GM23338 (cell line): ENCODE measurements at regions not wholly inside any gene's neighbourhood (a gene's known extent, or its start where the extent isn't known, plus 50 kb on each side); places are given as distances from the start of the nearest gene placed in this dataset.

Source experiments
- ATAC-seq: fragments of 200-7000 bp; cut with Tn5 transposase; 3 replicates; pipeline ENCODE4 v1.9.1; 2020
- DNase-seq: peaks from one replicate; pipeline ENCODE4 v3.0.0-alpha.2; 2015; ENCODE audit warnings: low spot score
- H2AFZ ChIP-seq: fragments of 200-600 bp; sonication (generic); 2 replicates; pipeline ENCODE4 v1.8.0; 2016; ENCODE audit warnings: antibody characterized with exemption, mild to moderate bottlenecking, moderate library complexity
- H3F3A ChIP-seq: fragments of 200-600 bp; sonication (generic); replicated peaks from 2 replicates; pipeline ENCODE4 v1.8.0; 2017; ENCODE audit warnings: antibody characterized with exemption, mixed run types, low read depth
- H3K27ac ChIP-seq: fragments of 200-600 bp; sonication (generic); 2 replicates; pipeline ENCODE4 v1.6.1; 2016; ENCODE audit warnings: low read depth
- H3K27me3 ChIP-seq: fragments of 200-600 bp; sonication (generic); 2 replicates; pipeline ENCODE4 v1.8.0; 2016; ENCODE audit warnings: mild to moderate bottlenecking, mixed run types, moderate library complexity; ENCODE audit not compliant: insufficient read depth
- H3K36me3 ChIP-seq: fragments of 200-600 bp; sonication (generic); 2 replicates; pipeline ENCODE4 v1.8.0; 2016; ENCODE audit warnings: mild to moderate bottlenecking; ENCODE audit not compliant: insufficient read depth
- H3K4me1 ChIP-seq: fragments of 200-600 bp; sonication (generic); 2 replicates; pipeline ENCODE4 v1.8.0; 2016; ENCODE audit warnings: mild to moderate bottlenecking, moderate library complexity; ENCODE audit not compliant: insufficient read depth
- H3K4me2 ChIP-seq: fragments of 200-600 bp; sonication (generic); 2 replicates; pipeline ENCODE4 v1.7.1; 2017; ENCODE audit warnings: mixed run types
- H3K4me3 ChIP-seq: fragments of 200-600 bp; sonication (generic); 2 replicates; pipeline ENCODE4 v1.6.1; 2016; ENCODE audit warnings: mixed run types
- H3K79me2 ChIP-seq: fragments of 200-600 bp; sonication (generic); replicated peaks from 2 replicates; pipeline ENCODE4 v1.8.0; 2017; ENCODE audit warnings: mild to moderate bottlenecking; ENCODE audit not compliant: insufficient read depth
- H3K9me2 ChIP-seq: fragments of 200-600 bp; sonication (generic); 2 replicates; pipeline ENCODE4 v1.8.0; 2017; ENCODE audit not compliant: insufficient read depth
- H4K20me1 ChIP-seq: fragments of 200-600 bp; sonication (generic); replicated peaks from 2 replicates; pipeline ENCODE4 v1.8.0; 2017; ENCODE audit warnings: mild to moderate bottlenecking; ENCODE audit not compliant: insufficient read depth
- H3K27ac Mint-ChIP-seq: 2 replicates; pipeline ENCODE4 v1.8.0; 2020; ENCODE audit warnings: inconsistent platforms, mild to moderate bottlenecking, moderate library complexity, mixed read lengths
- H3K27me3 Mint-ChIP-seq: 3 replicates; pipeline ENCODE4 v1.8.0; 2022; ENCODE audit warnings: low read depth, mild to moderate bottlenecking, moderate library complexity, mixed read lengths, inconsistent platforms; ENCODE audit not compliant: insufficient read depth, poor library complexity
- H3K36me3 Mint-ChIP-seq: 3 replicates; pipeline ENCODE4 v1.8.0; 2021; ENCODE audit warnings: low read depth, mild to moderate bottlenecking, inconsistent platforms, moderate library complexity, mixed read lengths
- H3K4me1 Mint-ChIP-seq: 3 replicates; pipeline ENCODE4 v1.8.0; 2020; ENCODE audit warnings: mild to moderate bottlenecking, inconsistent platforms, mixed read lengths
- H3K4me3 Mint-ChIP-seq: 3 replicates; pipeline ENCODE4 v1.8.0; 2021; ENCODE audit warnings: moderate library complexity, mild to moderate bottlenecking, inconsistent platforms, mixed read lengths
- H3K9me3 Mint-ChIP-seq: 3 replicates; pipeline ENCODE4 v1.8.0; 2020; ENCODE audit warnings: moderate library complexity, mild to moderate bottlenecking, inconsistent platforms, mixed read lengths
- CREB1 ChIP-seq: fragments of 250-450 bp; sonication (Bioruptor Pico); IDR thresholded peaks from 2 replicates; pipeline ENCODE4 v1.5.0; 2020; ENCODE audit warnings: low read depth, mild to moderate bottlenecking, moderate library complexity
- EZH2 ChIP-seq: fragments of 200-600 bp; sonication (generic); IDR thresholded peaks from one replicate; pipeline ENCODE4 v1.8.0; 2017; ENCODE audit warnings: antibody characterized with exemption, mild to moderate bottlenecking, low read depth; ENCODE audit not compliant: unreplicated experiment
- NANOG ChIP-seq: IDR thresholded peaks from 2 replicates; pipeline ENCODE4 v1.6.1; 2016; ENCODE audit warnings: antibody characterized with exemption, borderline replicate concordance
- POLR2AphosphoS5 ChIP-seq: IDR thresholded peaks from 2 replicates; pipeline ENCODE4 v1.6.1; 2016; ENCODE audit warnings: antibody characterized with exemption, low read depth
- REST ChIP-seq: IDR thresholded peaks from one replicate; pipeline ENCODE4 v1.6.1; 2018; ENCODE audit warnings: antibody characterized with exemption; ENCODE audit not compliant: unreplicated experiment
- STAT1 ChIP-seq: IDR thresholded peaks from one replicate; pipeline ENCODE4 v1.6.1; 2016; ENCODE audit warnings: antibody characterized with exemption; ENCODE audit not compliant: unreplicated experiment
- ZNF114 ChIP-seq: fragments of 250-450 bp; sonication (Bioruptor Pico); IDR thresholded peaks from 2 replicates; pipeline ENCODE4 v1.5.0; 2020; ENCODE audit warnings: mild to moderate bottlenecking, moderate library complexity
- ZNF462 ChIP-seq: fragments of 250-450 bp; sonication (Bioruptor Pico); IDR thresholded peaks from 2 replicates; pipeline ENCODE4 v1.5.0; 2020; ENCODE audit warnings: mild to moderate bottlenecking, moderate library complexity

- Mint-ChIP-seq H3K27me3 (peaks cover 2% of the 10 kb centered on the region), H3K36me3 (no peaks in the 10 kb centered on the region), H3K4me3 (no peak overlapping the region), H3K4me1 (peaks cover 8% of the 10 kb centered on the region), H3K9me3 (no peaks in the 10 kb centered on the region), H3K27ac (no peak overlapping the region)
- H3K4me2 ChIP-seq = no peak overlapping the region
- no peaks in the 10 kb centered on the region for H3K36me3 ChIP-seq
- H3K4me1 ChIP-seq = peaks cover 8% of the 10 kb centered on the region
- no peak for ATAC-seq
- H2AFZ ChIP-seq = no peak overlapping the region
- no peaks in the 10 kb centered on the region for H3F3A ChIP-seq
- H4K20me1 ChIP-seq = no peaks in the 10 kb centered on the region
- no peak overlapping the region for H3K27ac ChIP-seq
- no peak for TF ChIP-seq ZNF462 (CRISPR knock-in tag)
- no peak for TF ChIP-seq EZH2
- TF ChIP-seq POLR2AphosphoS5 = no peak
- no peak for TF ChIP-seq REST
- no peak for TF ChIP-seq NANOG
- no peak for TF ChIP-seq CREB1
- TF ChIP-seq STAT1 = no peak
- no peak for TF ChIP-seq ZNF114 (CRISPR knock-in tag)
- H3K79me2 ChIP-seq = no peaks in the 10 kb centered on the region
- H3K9me2 ChIP-seq = no peaks in the 10 kb centered on the region
- no peaks in the 10 kb centered on the region for H3K27me3 ChIP-seq
- no peak for DNase-seq
- H3K4me3 ChIP-seq = no peak overlapping the region
These were observed 1757.6 kb downstream of the ARAP2 start for GRCh38 chr4:34486461-34487363.
